K562 (cell line): ENCODE measurements at regions not wholly inside any gene's neighbourhood (a gene's known extent, or its start where the extent isn't known, plus 50 kb on each side); places are given as distances from the start of the nearest gene placed in this dataset.

ENCODE experiments used
- ATAC-seq: fragments of 200-7000 bp; cut with Tn5 transposase; 3 replicates; pipeline ENCODE4 v1.9.1; 2020; ENCODE audit warnings: moderate library complexity
- BruUV-seq: library from RNA; stranded (reverse); fragments of 400-500 nt; replicated peaks from 2 replicates; lab custom pipeline; 2021; lab: Mats Ljungman, UMichigan
- CTCF ChIA-PET: fragments of 300-600 bp; formaldehyde crosslinking; extraction: SDS; loops from one replicate; lab custom pipeline; 2021; ENCODE audit warnings: low intra/inter-chr PET ratio; lab: Yijun Ruan, JAX
- POLR2A ChIA-PET: fragments of 300-600, 350-650 bp; sonication (Branson Sonifier 250); formaldehyde crosslinking; extraction: SDS; loops from one replicate; lab custom pipeline; 2021; ENCODE audit warnings: antibody characterized with exemption, inconsistent platforms; lab: Yijun Ruan, JAX
- DNase-seq, 4 experiments: peaks; one replicate each; pipeline versions ENCODE4 v3.0.0 to v3.0.0-alpha.2; 2011 to 2018; ENCODE audit warnings: low spot score in 3 of 4, mixed read lengths in 3 of 4; ENCODE audit errors: extremely low read depth in 1 of 4
- FAIRE-seq: peaks from 2 replicates; lab custom pipeline; 2011; peaks lifted over from hg19 to GRCh38; lab: Jason Lieb, UNC
- H2AFZ ChIP-seq: 2 replicates; pipeline ENCODE4 v1.6.0; 2011; ENCODE audit warnings: low read depth, low read length, control low read depth, inconsistent platforms
- H3K27ac ChIP-seq: fragments of 200-600 bp; 3 replicates; pipeline ENCODE4 v1.8.0; 2011; ENCODE audit warnings: low read depth, mild to moderate bottlenecking, control low read depth, inconsistent platforms, low read length, moderate library complexity, mixed read lengths; ENCODE audit errors: extremely low read depth
- H3K27me3 ChIP-seq, 2 experiments: fragments of 300-600 bp in 1 of 2; 2 replicates in 1 of 2; 3 replicates in 1 of 2; pipeline versions ENCODE4 v1.6.0 to v1.8.0; 2011; ENCODE audit warnings: inconsistent platforms in 2 of 2, low read length in 2 of 2, mild to moderate bottlenecking in 1 of 2, mixed read lengths in 1 of 2, moderate library complexity in 1 of 2; ENCODE audit not compliant: control insufficient read depth in 2 of 2, insufficient read depth in 2 of 2
- H3K36me3 ChIP-seq: fragments of 300-600 bp; 3 replicates; pipeline ENCODE4 v1.8.0; 2011; ENCODE audit warnings: mild to moderate bottlenecking, low read length, inconsistent platforms; ENCODE audit not compliant: control insufficient read depth, insufficient read depth
- H3K4me1 ChIP-seq, 2 experiments: fragments of 200-600 bp in 1 of 2; replicated peaks in 1 of 2; 2 replicates in 1 of 2; 3 replicates in 1 of 2; pipeline versions ENCODE4 v1.5.1 to v1.8.0; 2011; ENCODE audit warnings: inconsistent platforms in 2 of 2, low read length in 2 of 2, mild to moderate bottlenecking in 1 of 2, mixed read lengths in 1 of 2, moderate library complexity in 1 of 2; ENCODE audit not compliant: control insufficient read depth in 2 of 2, insufficient read depth in 2 of 2
- H3K4me2 ChIP-seq: 2 replicates; pipeline ENCODE4 v1.6.1; 2011; ENCODE audit warnings: low read length, control low read depth, inconsistent platforms, mixed read lengths; ENCODE audit not compliant: insufficient read depth
- H3K4me3 ChIP-seq: fragments of 200-600 bp; sonication (generic), shearing (Covaris generic); 2 replicates; pipeline ENCODE4 v1.5.1; 2016; ENCODE audit warnings: control low read depth, inconsistent platforms
- H3K79me2 ChIP-seq: fragments of 200-600 bp; 3 replicates; pipeline ENCODE4 v1.8.0; 2011; ENCODE audit warnings: low read length, inconsistent platforms; ENCODE audit not compliant: control insufficient read depth, insufficient read depth
- H3K9ac ChIP-seq, 2 experiments: 2 replicates each; pipeline versions ENCODE4 v1.6.0 to v1.6.1; 2011; ENCODE audit warnings: low read depth in 2 of 2, low read length in 2 of 2, control low read depth in 1 of 2, inconsistent platforms in 1 of 2, mild to moderate bottlenecking in 1 of 2, mixed read lengths in 1 of 2; ENCODE audit not compliant: insufficient read depth in 1 of 2
- H3K9me1 ChIP-seq: one replicate; pipeline ENCODE4 v1.6.0; 2011; ENCODE audit warnings: inconsistent platforms, mild to moderate bottlenecking, low read length, moderate library complexity; ENCODE audit not compliant: control insufficient read depth, insufficient read depth
- H3K9me3 ChIP-seq: replicated peaks from 2 replicates; pipeline ENCODE4 v1.5.1; 2011; ENCODE audit warnings: low read depth, low read length, inconsistent platforms; ENCODE audit not compliant: control insufficient read depth, insufficient read depth
- H4K20me1 ChIP-seq: replicated peaks from 2 replicates; pipeline ENCODE4 v1.6.1; 2011; ENCODE audit warnings: low read length, inconsistent platforms, mixed read lengths; ENCODE audit not compliant: control insufficient read depth, insufficient read depth
- AFF4 ChIP-seq: sonication (generic); formaldehyde crosslinking; IDR thresholded peaks from 2 replicates; pipeline ENCODE4 v1.8.0; 2023; ENCODE audit warnings: mild to moderate bottlenecking, missing genetic modification reagents
- CHD1 ChIP-seq: fragments of 200-600 bp; sonication (generic); IDR thresholded peaks from one replicate; pipeline ENCODE4 v1.6.1; 2012; ENCODE audit warnings: mild to moderate bottlenecking, moderate library complexity, low read length, inconsistent platforms
- ESRRB ChIP-seq: fragments of 250-450 bp; sonication (Bioruptor Pico); IDR thresholded peaks from 2 replicates; pipeline ENCODE4 v1.5.0; 2020; ENCODE audit warnings: mild to moderate bottlenecking, moderate library complexity, borderline replicate concordance
- EWSR1 ChIP-seq: fragments of 450-650 bp; IDR thresholded peaks from 2 replicates; pipeline ENCODE4 v1.6.1; 2018; ENCODE audit warnings: borderline replicate concordance, mild to moderate bottlenecking, low read depth, moderate library complexity; ENCODE audit not compliant: partially characterized antibody
- IRF9 ChIP-seq: fragments of 450-650 bp; IDR thresholded peaks from 2 replicates; pipeline ENCODE4 v1.6.1; 2016; ENCODE audit warnings: missing biosample characterization, missing genetic modification characterization
- KAT8 ChIP-seq: fragments of 450-650 bp; IDR thresholded peaks from 2 replicates; pipeline ENCODE4 v1.6.1; 2016; ENCODE audit warnings: low read depth, mild to moderate bottlenecking
- NEUROD1 ChIP-seq: fragments of 150-350 bp; IDR thresholded peaks from 2 replicates; pipeline ENCODE4 v1.6.1; 2014; ENCODE audit warnings: borderline replicate concordance, low read length, low read depth; ENCODE audit not compliant: partially characterized antibody
- RBM34 ChIP-seq: fragments of 200-400 bp; formaldehyde crosslinking; IDR thresholded peaks from 2 replicates; pipeline ENCODE4 v1.6.1; 2018; ENCODE audit warnings: low read length, borderline replicate concordance; ENCODE audit not compliant: insufficient read depth
- SMAD4 ChIP-seq: fragments of 250-450 bp; sonication (Bioruptor Pico); conservative IDR thresholded peaks from 2 replicates; pipeline ENCODE4 v1.8.0; 2021; ENCODE audit warnings: inconsistent platforms, mild to moderate bottlenecking, moderate library complexity
- TARDBP ChIP-seq: fragments of 450-650 bp; IDR thresholded peaks from 2 replicates; pipeline ENCODE4 v1.6.1; 2016
- ZNF444 ChIP-seq: fragments of 250-450 bp; sonication (Bioruptor Pico); IDR thresholded peaks from 2 replicates; pipeline ENCODE4 v1.4.0; 2020; ENCODE audit warnings: mild to moderate bottlenecking, moderate library complexity
- WGBS: fragments of 100-300 bp; shearing (Covaris generic); methylation state at CpG from one replicate; pipeline ENCODE4 v1.1.6; 2016; ENCODE audit warnings: low coverage, mixed read lengths; ENCODE audit not compliant: insufficient coverage; ENCODE audit errors: missing lambda C conversion rate; 5-methylcytosine and 5-hydroxymethylcytosine counted together
- in situ Hi-C: fragments of 300-500 bp; cut with MboI; formaldehyde crosslinking; loops from 4 replicates; pipeline ENCODE4 v1.15.0; 2018; ENCODE audit warnings: inconsistent platforms, mixed read lengths
- intact Hi-C: fragments of 100-400 bp; cut with micrococcal nuclease; formaldehyde crosslinking; loops from 2 replicates; pipeline ENCODE4 v1.14.2; 2022

- Histone ChIP-seq H3K9me3 (no peaks in the 10 kb centered on the region), H3K4me2 (no peak overlapping the region)
- no peak for TF ChIP-seq EWSR1
- no peak for TF ChIP-seq IRF9
- no peak for TF ChIP-seq RBM34
- no peak for TF ChIP-seq CHD1
- TF ChIP-seq, all 486 proteins: peak for 0
- ChIA-PET CTCF (interaction anchor here (0.7 kb wide), 1 partner anchor 296 kb away, joined by 3 read pairs; no protein-coding TSS in a partner anchor), POLR2A (no interaction called here)
- intact Hi-C loops (no loop called here), in situ Hi-C loops (no loop called here)
- FAIRE-seq: no peak
- H3K79me2 ChIP-seq: no peaks in the 10 kb centered on the region
- BruUV-seq: no TSS peak
- 1% methylated on average over 11 of the region's 12 CpGs for WGBS
- no peak for DNase-seq
- no peak overlapping the region for H3K9ac ChIP-seq
- H3K27me3 ChIP-seq: peaks cover 0 to 5% of the 10 kb centered on the region in 2 experiments; a peak in 3 of 5 replicates
- H3K4me3 ChIP-seq: no peak overlapping the region
- no peaks in the 10 kb centered on the region for H3K4me1 ChIP-seq
- no peak for ATAC-seq
- H3K36me3 ChIP-seq: no peaks in the 10 kb centered on the region
- H3K9me1 ChIP-seq: no peaks in the 10 kb centered on the region
- H2AFZ ChIP-seq: no peak overlapping the region
- no peak overlapping the region for H3K27ac ChIP-seq
- no peaks in the 10 kb centered on the region for H4K20me1 ChIP-seq
Measured at GRCh38 chrX:9207142-9207541, 173.2 kb upstream of the FAM9B start.

GRCh38 chrX:9211269-9211668 lies 177.3 kb upstream of the FAM9B start:
- TF ChIP-seq NEUROD1 (no peak), KAT8 (no peak), SMAD4 (no peak), ESRRB (CRISPR knock-in tag) (no peak), TARDBP (no peak), ZNF444 (CRISPR knock-in tag) (no peak), AFF4 (CRISPR knock-in tag) (no peak)

More at GRCh38 chrX:9211269-9211668, 177.3 kb upstream of the FAM9B start:
- H3K9ac ChIP-seq: no peak overlapping the region
- H3K27ac ChIP-seq: no peak overlapping the region
- ChIA-PET CTCF (no interaction called here), POLR2A (no interaction called here)
- no peaks in the 10 kb centered on the region for H3K36me3 ChIP-seq
- peaks cover 0 to 5% of the 10 kb centered on the region in 2 experiments; a peak in 3 of 5 replicates for H3K27me3 ChIP-seq
- ATAC-seq (no peak), DNase-seq (no peak), FAIRE-seq (no peak)
- no peaks in the 10 kb centered on the region for H3K9me1 ChIP-seq
- no peaks in the 10 kb centered on the region for H3K79me2 ChIP-seq
- H3K4me3 ChIP-seq: no peak overlapping the region
- H3K9me3 ChIP-seq: no peaks in the 10 kb centered on the region
- H4K20me1 ChIP-seq: no peaks in the 10 kb centered on the region
- BruUV-seq: no TSS peak
- H3K4me1 ChIP-seq: no peaks in the 10 kb centered on the region
- in situ Hi-C loops (no loop called here), intact Hi-C loops (no loop called here)
- WGBS: 7% methylated on average over 5 of the region's 7 CpGs
- no peak overlapping the region for H2AFZ ChIP-seq
- no peak overlapping the region for H3K4me2 ChIP-seq
